Parathyroid adenoma (tissue), 2 donors: ENCODE measurements at regions not wholly inside any gene's neighbourhood (a gene's known extent, or its start where the extent isn't known, plus 50 kb on each side); places are given as distances from the start of the nearest gene placed in this dataset.

Experiments used
- H2AFZ ChIP-seq: fragments of 300-600 bp; sonication (generic); one replicate; pipeline ENCODE4 v1.7.0; 2017; ENCODE audit warnings: antibody characterized with exemption, mild to moderate bottlenecking
- H3K27ac ChIP-seq: fragments of 300-600 bp; sonication (generic); one replicate; pipeline ENCODE4 v1.7.0; 2017
- H3K27me3 ChIP-seq: fragments of 300-600 bp; sonication (generic); one replicate; pipeline ENCODE4 v1.7.0; 2017; ENCODE audit warnings: low read length; ENCODE audit not compliant: control insufficient read depth, insufficient read depth
- H3K36me3 ChIP-seq: fragments of 300-600 bp; sonication (generic); one replicate; pipeline ENCODE4 v1.7.0; 2017; ENCODE audit warnings: low read length; ENCODE audit not compliant: control insufficient read depth, insufficient read depth
- H3K4me1 ChIP-seq: fragments of 300-600 bp; sonication (generic); one replicate; pipeline ENCODE4 v1.7.0; 2017; ENCODE audit warnings: control low read depth
- H3K4me2 ChIP-seq: fragments of 300-600 bp; sonication (generic); one replicate; pipeline ENCODE4 v1.7.0; 2017; ENCODE audit warnings: low read length
- H3K4me3 ChIP-seq: fragments of 300-600 bp; sonication (generic); one replicate; pipeline ENCODE4 v1.7.0; 2017; ENCODE audit warnings: low read depth, low read length
- H3K79me2 ChIP-seq: fragments of 300-600 bp; sonication (generic); one replicate; pipeline ENCODE4 v1.7.0; 2017; ENCODE audit warnings: control low read depth
- H3K9ac ChIP-seq: fragments of 300-600 bp; sonication (generic); one replicate; pipeline ENCODE4 v1.7.0; 2017; ENCODE audit warnings: mild to moderate bottlenecking
- H3K9me3 ChIP-seq: fragments of 300-600 bp; sonication (generic); one replicate; pipeline ENCODE4 v1.7.0; 2017; ENCODE audit warnings: low read length; ENCODE audit not compliant: control insufficient read depth
- TF ChIP-seq, protein P1 (sequence below): fragments of 300-600 bp; sonication (generic); IDR thresholded peaks from one replicate; pipeline ENCODE4 v1.7.0; 2017; ENCODE audit warnings: antibody characterized with exemption, mild to moderate bottlenecking
- donor health status: primary hyperparathyroidism.

DNA sequence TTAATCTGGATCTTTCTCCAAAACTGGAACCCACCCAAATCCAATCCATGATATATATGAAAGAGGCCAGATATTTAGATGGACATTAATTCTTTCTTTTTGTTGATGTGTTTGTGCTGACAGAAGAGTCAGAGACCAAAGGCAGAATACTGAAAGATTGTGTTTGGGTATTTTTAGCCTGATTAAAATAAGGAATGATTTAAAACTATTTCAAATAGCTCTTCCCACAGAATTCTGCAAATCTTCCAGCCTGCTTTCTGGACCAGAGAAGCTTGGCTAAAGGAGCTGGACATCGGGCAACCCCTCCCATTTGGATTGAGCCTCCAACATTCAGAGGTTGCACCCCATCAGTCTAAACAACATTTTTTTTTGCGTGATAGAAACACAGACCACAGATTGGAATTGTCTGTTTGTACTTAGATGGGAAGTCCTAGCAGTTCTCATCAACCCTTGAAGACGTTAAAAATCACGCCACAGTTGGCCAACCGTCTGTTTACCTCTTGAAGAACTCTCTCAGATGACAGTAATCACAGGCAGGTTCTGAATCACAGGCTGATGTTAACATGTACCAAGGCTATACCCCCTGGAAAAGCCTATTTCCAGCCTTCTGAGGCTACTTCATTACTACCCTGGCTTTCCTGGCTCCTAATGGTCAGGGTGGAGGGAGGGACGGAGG lies 155.2 kb upstream of the NRP1 start:
- no peaks in the 10 kb centered on the region for H3K4me1 ChIP-seq
- H3K4me2 ChIP-seq, result no peak overlapping the region
- H3K27ac ChIP-seq, result no peak overlapping the region
- no peak overlapping the region for H2AFZ ChIP-seq
- no peaks in the 10 kb centered on the region for H3K27me3 ChIP-seq
- TF ChIP-seq, protein P1, sequence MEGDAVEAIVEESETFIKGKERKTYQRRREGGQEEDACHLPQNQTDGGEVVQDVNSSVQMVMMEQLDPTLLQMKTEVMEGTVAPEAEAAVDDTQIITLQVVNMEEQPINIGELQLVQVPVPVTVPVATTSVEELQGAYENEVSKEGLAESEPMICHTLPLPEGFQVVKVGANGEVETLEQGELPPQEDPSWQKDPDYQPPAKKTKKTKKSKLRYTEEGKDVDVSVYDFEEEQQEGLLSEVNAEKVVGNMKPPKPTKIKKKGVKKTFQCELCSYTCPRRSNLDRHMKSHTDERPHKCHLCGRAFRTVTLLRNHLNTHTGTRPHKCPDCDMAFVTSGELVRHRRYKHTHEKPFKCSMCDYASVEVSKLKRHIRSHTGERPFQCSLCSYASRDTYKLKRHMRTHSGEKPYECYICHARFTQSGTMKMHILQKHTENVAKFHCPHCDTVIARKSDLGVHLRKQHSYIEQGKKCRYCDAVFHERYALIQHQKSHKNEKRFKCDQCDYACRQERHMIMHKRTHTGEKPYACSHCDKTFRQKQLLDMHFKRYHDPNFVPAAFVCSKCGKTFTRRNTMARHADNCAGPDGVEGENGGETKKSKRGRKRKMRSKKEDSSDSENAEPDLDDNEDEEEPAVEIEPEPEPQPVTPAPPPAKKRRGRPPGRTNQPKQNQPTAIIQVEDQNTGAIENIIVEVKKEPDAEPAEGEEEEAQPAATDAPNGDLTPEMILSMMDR, result no peak
- H3K36me3 ChIP-seq, result no peaks in the 10 kb centered on the region
- H3K79me2 ChIP-seq, result no peaks in the 10 kb centered on the region
- H3K9me3 ChIP-seq, result no peaks in the 10 kb centered on the region
- H3K4me3 ChIP-seq, result no peak overlapping the region
- no peak overlapping the region for H3K9ac ChIP-seq

DNA sequence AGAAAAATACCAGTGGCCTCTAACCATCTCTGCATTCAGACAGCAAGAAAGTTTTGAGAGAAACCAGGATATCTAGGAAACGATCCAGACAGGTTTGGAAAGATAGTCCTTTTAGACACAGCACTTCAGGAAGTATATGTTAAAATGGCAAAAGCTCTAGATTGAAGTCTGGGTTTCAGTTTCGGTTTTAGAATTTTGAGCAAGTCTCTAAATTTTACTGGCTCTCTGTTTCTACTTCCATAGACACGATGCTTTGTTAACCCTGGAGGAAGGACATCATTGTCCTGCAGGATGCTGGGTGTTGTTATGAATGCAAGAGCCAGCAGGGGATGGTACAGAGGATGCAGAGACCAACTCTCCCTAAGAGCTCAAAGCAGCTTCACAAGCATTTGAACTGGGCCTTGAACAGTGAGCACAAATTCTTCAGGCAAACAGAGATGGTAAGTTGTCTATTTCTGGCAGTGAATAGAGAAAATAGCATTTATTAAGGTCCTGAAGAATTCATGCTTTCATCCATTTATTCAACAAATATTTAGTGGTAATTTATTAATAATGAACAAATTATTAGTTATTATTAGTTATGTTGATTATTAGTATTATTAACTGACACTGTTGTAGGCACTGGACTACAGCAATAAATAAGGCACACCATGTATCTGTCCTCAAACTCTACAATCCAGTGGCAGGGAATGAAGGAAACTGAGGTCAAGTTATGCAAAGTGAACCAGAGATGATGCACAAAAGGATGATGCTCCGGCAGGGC lies 152.7 kb upstream of the NRP1 start:
- no peaks in the 10 kb centered on the region for H3K79me2 ChIP-seq
- H2AFZ ChIP-seq, result no peak overlapping the region
- TF ChIP-seq, protein P1, result no peak
- H3K9me3 ChIP-seq, result no peaks in the 10 kb centered on the region
- no peaks in the 10 kb centered on the region for H3K27me3 ChIP-seq
- no peaks in the 10 kb centered on the region for H3K4me1 ChIP-seq
- no peak overlapping the region for H3K9ac ChIP-seq
- no peak overlapping the region for H3K4me3 ChIP-seq
- no peak overlapping the region for H3K27ac ChIP-seq
- no peak overlapping the region for H3K4me2 ChIP-seq
- H3K36me3 ChIP-seq, result no peaks in the 10 kb centered on the region

DNA sequence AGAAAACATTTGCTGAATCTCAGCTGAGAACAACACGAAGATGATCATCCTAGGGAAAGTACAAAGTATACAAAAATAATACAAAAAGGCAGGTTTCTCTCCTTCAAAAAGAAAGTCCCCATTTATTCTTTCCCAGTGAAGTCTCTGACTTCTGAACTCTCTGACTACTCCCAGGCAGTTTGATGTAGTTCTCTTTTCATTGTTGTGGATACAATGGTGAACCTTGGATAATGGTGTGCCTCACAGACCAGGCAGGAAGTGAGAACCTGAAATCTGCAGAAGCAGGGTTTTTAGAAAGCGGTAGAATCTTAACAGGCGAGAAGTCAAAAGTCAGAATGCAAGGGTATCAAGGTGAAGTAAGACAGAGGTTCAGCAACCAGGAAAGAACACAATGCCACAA lies 150.8 kb upstream of the NRP1 start:
- Histone ChIP-seq H3K36me3 (no peaks in the 10 kb centered on the region), H3K79me2 (no peaks in the 10 kb centered on the region)
- TF ChIP-seq, protein P1, result no peak

DNA sequence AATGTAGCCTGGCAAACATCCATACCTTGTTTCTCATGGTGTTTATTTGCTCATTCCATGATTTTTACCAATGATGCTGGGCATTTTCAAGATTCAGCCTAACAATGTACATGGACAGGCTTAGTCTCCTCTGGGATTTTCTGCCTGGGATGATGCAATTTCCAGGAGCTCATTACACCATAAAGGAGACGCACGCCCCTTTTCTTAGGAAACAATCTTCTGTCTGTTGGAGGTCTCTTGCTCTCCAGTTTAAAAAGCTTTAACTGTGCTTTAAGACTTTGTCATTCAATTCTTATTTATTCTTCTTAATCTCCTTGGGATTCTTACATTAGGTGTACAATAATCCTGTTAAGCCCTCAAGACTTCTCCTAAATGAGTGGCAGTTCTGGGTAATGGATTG lies 150.3 kb upstream of the NRP1 start:
- Histone ChIP-seq H3K79me2 (no peaks in the 10 kb centered on the region), H3K27ac (no peak overlapping the region), H3K27me3 (no peaks in the 10 kb centered on the region), H3K9ac (no peak overlapping the region), H2AFZ (no peak overlapping the region), H3K9me3 (no peaks in the 10 kb centered on the region), H3K4me3 (no peak overlapping the region), H3K4me1 (no peaks in the 10 kb centered on the region), H3K4me2 (no peak overlapping the region), H3K36me3 (no peaks in the 10 kb centered on the region)
- TF ChIP-seq, protein P1, result no peak

More for the DNA sequence above, 150.8 kb upstream of the NRP1 start:
- H3K4me2 ChIP-seq, result no peak overlapping the region
- no peak overlapping the region for H3K27ac ChIP-seq
- H3K4me3 ChIP-seq, result no peak overlapping the region
- no peak overlapping the region for H2AFZ ChIP-seq
- H3K9me3 ChIP-seq, result no peaks in the 10 kb centered on the region
- H3K9ac ChIP-seq, result no peak overlapping the region
- no peaks in the 10 kb centered on the region for H3K4me1 ChIP-seq
- H3K27me3 ChIP-seq, result no peaks in the 10 kb centered on the region

DNA sequence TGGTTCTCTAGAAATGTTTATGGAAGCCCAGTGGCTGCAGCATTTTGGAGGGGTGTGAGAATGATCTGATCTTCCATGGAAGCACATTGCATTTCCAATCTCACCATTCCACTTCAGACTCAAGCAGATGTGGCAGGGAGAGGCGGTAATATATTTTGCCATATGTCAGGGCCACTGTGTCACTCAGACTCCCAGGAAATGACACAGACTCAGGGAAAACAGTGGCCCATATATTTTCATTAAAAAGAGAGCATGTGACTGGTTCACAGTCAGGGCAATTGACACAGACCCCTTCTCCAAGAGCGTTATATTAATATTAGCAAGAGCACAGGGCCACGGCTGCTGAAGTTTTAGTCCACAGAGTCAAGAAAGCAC lies 149.3 kb upstream of the NRP1 start:
- Histone ChIP-seq H3K4me3 (no peak overlapping the region), H3K79me2 (no peaks in the 10 kb centered on the region), H2AFZ (no peak overlapping the region), H3K27ac (no peak overlapping the region), H3K4me1 (no peaks in the 10 kb centered on the region), H3K27me3 (no peaks in the 10 kb centered on the region), H3K9me3 (no peaks in the 10 kb centered on the region), H3K36me3 (no peaks in the 10 kb centered on the region), H3K4me2 (no peak overlapping the region), H3K9ac (no peak overlapping the region)
- TF ChIP-seq, protein P1, result no peak
